PFSK-1 (cell line): ENCODE measurements at regions not wholly inside any gene's neighbourhood (a gene's known extent, or its start where the extent isn't known, plus 50 kb on each side); places are given as distances from the start of the nearest gene placed in this dataset.

ENCODE experiments used
- FOXP2 ChIP-seq: optimal IDR thresholded peaks from 2 replicates; pipeline ENCODE3; 2011; ENCODE audit warnings: borderline replicate concordance, control low read depth, inconsistent platforms; ENCODE audit not compliant: insufficient read depth; ENCODE audit errors: extremely low read length, extremely low read depth
- POLR2AphosphoS5 ChIP-seq: IDR thresholded peaks from 2 replicates; pipeline ENCODE4 v1.6.1; 2012; ENCODE audit warnings: low read depth, mild to moderate bottlenecking, control low read depth, low read length, moderate library complexity
- SIN3A ChIP-seq: IDR thresholded peaks from 2 replicates; pipeline ENCODE4 v1.6.1; 2012; ENCODE audit warnings: mild to moderate bottlenecking, low read length, moderate library complexity, borderline replicate concordance; ENCODE audit not compliant: insufficient read depth
- TAF1 ChIP-seq: IDR thresholded peaks from 2 replicates; pipeline ENCODE4 v1.6.1; 2012; ENCODE audit warnings: low read length, control low read depth, borderline replicate concordance; ENCODE audit not compliant: insufficient read depth
- TF ChIP-seq, protein P1 (sequence below), 2 experiments: IDR thresholded peaks; 2 replicates each; pipeline versions ENCODE4 v1.6.1 to v1.8.0; 2011 to 2012; ENCODE audit warnings: low read depth in 2 of 2, low read length in 2 of 2, control low read depth in 1 of 2, inconsistent platforms in 1 of 2, mild to moderate bottlenecking in 1 of 2, moderate library complexity in 1 of 2; ENCODE audit not compliant: insufficient read depth in 1 of 2

DNA sequence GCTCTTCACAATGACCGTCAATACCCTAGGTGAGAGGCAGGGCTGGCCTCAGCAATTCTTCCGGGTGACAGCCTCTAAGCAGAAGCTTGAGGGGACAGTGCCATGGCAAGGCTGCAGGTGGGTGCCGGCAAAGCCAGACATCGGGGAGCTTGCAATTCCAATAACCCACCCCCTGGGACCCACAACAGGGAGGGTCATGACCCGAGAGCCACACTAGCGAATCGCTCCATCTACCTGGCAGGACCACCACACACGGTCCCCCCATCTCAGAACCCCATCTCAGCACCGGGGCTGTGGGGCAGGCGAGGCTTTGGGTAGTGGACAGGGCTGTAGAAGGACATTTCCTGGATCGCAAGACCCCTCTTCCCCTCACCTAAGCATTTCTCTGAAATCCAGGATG lies 177.2 kb downstream of the ACKR3 start:
- TF ChIP-seq POLR2AphosphoS5 (no peak), FOXP2 (no peak), SIN3A (no peak), TAF1 (no peak)
- TF ChIP-seq, protein P1, sequence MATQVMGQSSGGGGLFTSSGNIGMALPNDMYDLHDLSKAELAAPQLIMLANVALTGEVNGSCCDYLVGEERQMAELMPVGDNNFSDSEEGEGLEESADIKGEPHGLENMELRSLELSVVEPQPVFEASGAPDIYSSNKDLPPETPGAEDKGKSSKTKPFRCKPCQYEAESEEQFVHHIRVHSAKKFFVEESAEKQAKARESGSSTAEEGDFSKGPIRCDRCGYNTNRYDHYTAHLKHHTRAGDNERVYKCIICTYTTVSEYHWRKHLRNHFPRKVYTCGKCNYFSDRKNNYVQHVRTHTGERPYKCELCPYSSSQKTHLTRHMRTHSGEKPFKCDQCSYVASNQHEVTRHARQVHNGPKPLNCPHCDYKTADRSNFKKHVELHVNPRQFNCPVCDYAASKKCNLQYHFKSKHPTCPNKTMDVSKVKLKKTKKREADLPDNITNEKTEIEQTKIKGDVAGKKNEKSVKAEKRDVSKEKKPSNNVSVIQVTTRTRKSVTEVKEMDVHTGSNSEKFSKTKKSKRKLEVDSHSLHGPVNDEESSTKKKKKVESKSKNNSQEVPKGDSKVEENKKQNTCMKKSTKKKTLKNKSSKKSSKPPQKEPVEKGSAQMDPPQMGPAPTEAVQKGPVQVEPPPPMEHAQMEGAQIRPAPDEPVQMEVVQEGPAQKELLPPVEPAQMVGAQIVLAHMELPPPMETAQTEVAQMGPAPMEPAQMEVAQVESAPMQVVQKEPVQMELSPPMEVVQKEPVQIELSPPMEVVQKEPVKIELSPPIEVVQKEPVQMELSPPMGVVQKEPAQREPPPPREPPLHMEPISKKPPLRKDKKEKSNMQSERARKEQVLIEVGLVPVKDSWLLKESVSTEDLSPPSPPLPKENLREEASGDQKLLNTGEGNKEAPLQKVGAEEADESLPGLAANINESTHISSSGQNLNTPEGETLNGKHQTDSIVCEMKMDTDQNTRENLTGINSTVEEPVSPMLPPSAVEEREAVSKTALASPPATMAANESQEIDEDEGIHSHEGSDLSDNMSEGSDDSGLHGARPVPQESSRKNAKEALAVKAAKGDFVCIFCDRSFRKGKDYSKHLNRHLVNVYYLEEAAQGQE (IDR thresholded peaks at IDR 0.05; ENCODE audit: insufficient read depth in 1 of 2, low read depth in 2 of 2, low read length in 2 of 2), result no peak

DNA sequence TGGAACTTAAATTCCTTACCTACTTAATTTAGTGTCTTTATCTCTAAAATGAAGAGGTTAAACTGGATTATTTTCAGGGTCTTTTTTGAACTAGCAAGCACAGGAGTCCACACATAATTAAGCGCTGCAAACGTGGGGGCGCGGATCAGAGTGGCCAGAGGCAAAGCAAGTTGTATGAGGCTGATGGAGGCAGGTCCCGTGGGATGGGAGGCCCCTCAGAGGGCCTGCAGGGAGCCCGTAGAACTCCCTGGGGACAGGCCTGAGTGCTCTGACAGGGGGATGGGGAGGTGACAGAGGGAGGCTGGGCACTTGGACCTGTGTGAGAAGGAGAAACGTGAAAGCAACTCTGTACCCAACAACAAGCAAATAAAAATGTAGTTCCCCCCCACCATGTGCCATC lies 177.8 kb downstream of the ACKR3 start:
- TF ChIP-seq FOXP2 (no peak), SIN3A (no peak), TAF1 (no peak), POLR2AphosphoS5 (no peak)
- TF ChIP-seq, protein P1 (IDR thresholded peaks at IDR 0.05; ENCODE audit: insufficient read depth in 1 of 2, low read depth in 2 of 2, low read length in 2 of 2), result no peak

DNA sequence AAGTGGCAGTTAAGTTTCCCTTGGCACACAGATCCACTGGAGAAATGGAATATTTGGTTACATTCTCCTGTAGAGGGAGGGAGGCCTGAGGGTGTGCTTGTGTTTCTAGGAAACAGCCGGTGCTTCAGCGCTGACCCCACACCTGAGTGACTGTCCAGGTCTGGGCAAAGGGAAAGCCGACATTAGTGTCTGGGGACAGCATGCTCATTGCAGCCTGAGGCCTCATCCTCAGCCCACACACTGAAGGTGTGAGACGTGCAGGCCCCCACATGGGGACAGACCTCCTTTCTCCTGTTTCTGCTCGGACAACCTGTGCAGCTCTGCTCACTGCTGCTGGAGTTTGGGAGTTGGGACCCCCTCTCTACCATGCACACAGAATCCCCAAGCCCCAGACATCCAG lies 178.3 kb downstream of the ACKR3 start:
- TF ChIP-seq FOXP2 (no peak), SIN3A (no peak), TAF1 (no peak), POLR2AphosphoS5 (no peak)
- TF ChIP-seq, protein P1 (IDR thresholded peaks at IDR 0.05; ENCODE audit: insufficient read depth in 1 of 2, low read depth in 2 of 2, low read length in 2 of 2), result no peak

DNA sequence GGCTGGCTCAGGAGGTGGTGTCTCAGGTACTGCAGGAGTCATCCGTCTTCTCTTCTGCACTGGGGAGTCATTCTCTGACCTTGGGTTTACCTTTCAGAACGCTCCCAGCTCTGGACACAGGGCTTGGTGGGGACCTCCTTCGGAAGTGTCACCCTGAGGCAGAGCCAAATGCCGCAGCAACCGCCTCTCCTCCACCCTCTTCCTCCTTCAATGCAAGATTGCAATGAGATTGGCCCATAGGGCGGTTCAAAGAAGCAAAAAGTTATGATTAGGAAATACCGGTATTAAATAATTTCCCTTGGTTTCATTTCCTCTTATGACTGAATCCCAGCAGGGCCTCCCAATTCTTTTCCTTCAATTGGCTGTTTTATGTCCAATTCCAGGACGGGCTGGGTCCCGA lies 178.8 kb downstream of the ACKR3 start:
- TF ChIP-seq FOXP2 (no peak), POLR2AphosphoS5 (no peak), SIN3A (no peak), TAF1 (no peak)
- TF ChIP-seq, protein P1 (IDR thresholded peaks at IDR 0.05; ENCODE audit: insufficient read depth in 1 of 2, low read depth in 2 of 2, low read length in 2 of 2), result no peak

DNA sequence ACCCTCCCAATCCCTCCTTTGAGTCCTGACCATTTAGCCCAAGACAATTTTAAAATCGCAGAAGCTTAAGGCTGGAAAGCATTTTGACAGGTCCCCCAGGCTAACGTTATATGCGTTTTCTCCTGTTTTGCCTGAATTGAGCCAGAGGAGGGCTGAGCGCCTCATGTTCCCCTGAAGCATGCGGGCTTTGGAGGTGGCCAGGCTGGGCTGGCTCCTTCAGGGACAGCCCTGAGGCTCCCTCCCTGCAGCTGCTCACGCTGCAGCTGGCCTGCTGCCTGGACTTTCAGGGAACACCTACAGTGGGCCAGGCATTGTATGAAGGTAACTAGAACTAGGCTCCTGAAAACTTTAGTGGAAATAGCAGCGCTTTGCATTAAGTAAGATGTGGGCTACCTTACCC lies 179.2 kb downstream of the ACKR3 start:
- no peak for TF ChIP-seq SIN3A
- TF ChIP-seq, protein P1 (IDR thresholded peaks at IDR 0.05; ENCODE audit: insufficient read depth in 1 of 2, low read depth in 2 of 2, low read length in 2 of 2), result no peak
- TF ChIP-seq TAF1, result no peak
- no peak for TF ChIP-seq POLR2AphosphoS5
- TF ChIP-seq FOXP2, result no peak
